Pancreas (tissue), 10 donors: ENCODE measurements at regions not wholly inside any gene's neighbourhood (a gene's known extent, or its start where the extent isn't known, plus 50 kb on each side); places are given as distances from the start of the nearest gene placed in this dataset.

Source experiments
- ATAC-seq, 4 donors: fragments of 200-7000 bp; cut with Tn5 transposase; one replicate each; pipeline versions ENCODE4 v1.8.0 to v1.9.1; 2020; ENCODE audit warnings: mild to moderate bottlenecking in 4 of 4, moderate library complexity in 4 of 4
- DNase-seq, 6 donors: peaks; one replicate each; pipeline ENCODE4 v3.0.0-alpha.2; 2020
- FAIRE-seq: peaks from 2 replicates; lab custom pipeline; 2012; peaks lifted over from hg19 to GRCh38; lab: Jason Lieb, UNC
- H3K27ac ChIP-seq, 4 donors: fragments of 200-600 bp; sonication (generic); 1 replicate in 3 of 4; 2 replicates in 1 of 4; pipeline versions ENCODE4 v1.5.0 to v1.8.0; 2020
- H3K27me3 ChIP-seq, 4 donors: fragments of 200-600 bp; one replicate each; pipeline ENCODE4 v1.8.0; 2021
- H3K36me3 ChIP-seq, 3 donors: fragments of 200-600 bp; sonication (generic) in 1 of 3; one replicate each; pipeline versions ENCODE4 v1.5.0 to v1.8.0; 2020 to 2021
- H3K4me1 ChIP-seq, 3 donors: fragments of 200-600 bp; one replicate each; pipeline ENCODE4 v1.8.0; 2021
- H3K4me3 ChIP-seq, 4 donors: fragments of 200-600 bp; sonication (generic) in 2 of 4; one replicate each; pipeline versions ENCODE4 v1.5.0 to v1.8.0; 2020 to 2021
- H3K9me3 ChIP-seq, 4 donors: fragments of 200-600 bp; one replicate each; pipeline ENCODE4 v1.8.0; 2021
- CTCF ChIP-seq, 4 donors: fragments of 200-600 bp; sonication (generic) in 3 of 4; IDR thresholded peaks; one replicate each; pipeline versions ENCODE4 v1.5.0 to v1.8.0; 2021; ENCODE audit warnings: antibody characterized with exemption in 4 of 4
- WGBS, 2 donors: extraction: QIAGEN DNeasy Blood & Tissue Kit; methylation state at CpG; one replicate each; pipeline ENCODE4 v1.1.7; 2013; 5-methylcytosine and 5-hydroxymethylcytosine counted together
- intact Hi-C, 3 donors: fragments of 100-400 bp; cut with DNase I; formaldehyde crosslinking; loops; one replicate each; pipeline versions ENCODE4 v1.11.1 to v1.14.2; 2022
- donor health status: healthy with polysubstance abuse.
- donor health status: DM: no; HTN: no; CAD: no; lungs with moderate emphysema.
- donor health status: DM: no; HTN: no; CAD: no.
- donor health status: control.
- donor health status: control.
- donor health status: Bipolar disorder and iron deficiency.
- donor health status: DM: yes; HTN: yes; CAD: no.
- donor health status: DM: no; HTN: no; CAD: no.
- donor health status: DM: no; HTN: no; CAD: no.
- donor health status: DM: yes; HTN: yes; CAD: no.

- ATAC-seq (no peak), FAIRE-seq (no peak), DNase-seq (no peak)
- H3K4me1 ChIP-seq = no peaks in the 10 kb centered on the region
- no peaks in the 10 kb centered on the region for H3K27me3 ChIP-seq
- no peak for TF ChIP-seq CTCF (IDR thresholded peaks at IDR 0.05)
- WGBS, 2 donors = 27 to 40% methylated on average over 4 of the region's 4 CpGs
- H3K4me3 ChIP-seq = no peak overlapping the region
- no peaks in the 10 kb centered on the region for H3K9me3 ChIP-seq
- H3K27ac ChIP-seq = no peak overlapping the region
- H3K36me3 ChIP-seq = no peaks in the 10 kb centered on the region
- intact Hi-C loops = no loop called here
These were observed 289.5 kb upstream of the IL12B start for GRCh38 chr5:159619826-159620225.

- H3K4me3 ChIP-seq = no peak overlapping the region
- ATAC-seq (no peak), FAIRE-seq (no peak), DNase-seq (no peak)
- H3K27ac ChIP-seq = no peak overlapping the region
- 61% methylated on average over 5 of the region's 5 CpGs for WGBS, 2 donors
- intact Hi-C loops = no loop called here
- H3K36me3 ChIP-seq = no peaks in the 10 kb centered on the region
- TF ChIP-seq CTCF (IDR thresholded peaks at IDR 0.05) = no peak
- H3K4me1 ChIP-seq = no peaks in the 10 kb centered on the region
- no peaks in the 10 kb centered on the region for H3K9me3 ChIP-seq
- H3K27me3 ChIP-seq = no peaks in the 10 kb centered on the region
These were observed 290.7 kb upstream of the IL12B start for GRCh38 chr5:159620853-159621540.

GRCh38 chr5:159628703-159629102, 287.6 kb upstream of the ADRA1B start:
- no peaks in the 10 kb centered on the region for H3K4me1 ChIP-seq
- no peaks in the 10 kb centered on the region for H3K27me3 ChIP-seq
- DNase-seq = no peak
- TF ChIP-seq CTCF (IDR thresholded peaks at IDR 0.05) = no peak
- H3K27ac ChIP-seq = no peak overlapping the region
- no peak for FAIRE-seq
- intact Hi-C loops = no loop called here
- ATAC-seq = no peak
- H3K4me3 ChIP-seq = no peak overlapping the region
- H3K36me3 ChIP-seq = no peaks in the 10 kb centered on the region
- WGBS, 2 donors = 79 to 92% methylated on average over 1 of the region's 1 CpG
- no peaks in the 10 kb centered on the region for H3K9me3 ChIP-seq

- H3K9me3 ChIP-seq = no peaks in the 10 kb centered on the region
- H3K27ac ChIP-seq = no peak overlapping the region
- H3K4me3 ChIP-seq = no peak overlapping the region
- intact Hi-C loops = no loop called here
- TF ChIP-seq CTCF (IDR thresholded peaks at IDR 0.05) = no peak
- no peaks in the 10 kb centered on the region for H3K36me3 ChIP-seq
- H3K27me3 ChIP-seq = no peaks in the 10 kb centered on the region
- ATAC-seq (no peak), DNase-seq (no peak), FAIRE-seq (no peak)
- 66 to 70% methylated on average over 3 of the region's 3 CpGs for WGBS, 2 donors
- no peaks in the 10 kb centered on the region for H3K4me1 ChIP-seq
These were observed 287.1 kb upstream of the ADRA1B start for GRCh38 chr5:159629158-159629557.

- intact Hi-C loops = no loop called here
- no peaks in the 10 kb centered on the region for H3K36me3 ChIP-seq
- no peaks in the 10 kb centered on the region for H3K9me3 ChIP-seq
- no peak for ATAC-seq
- no peak for DNase-seq
- no peak for FAIRE-seq
- no peaks in the 10 kb centered on the region for H3K27me3 ChIP-seq
- TF ChIP-seq CTCF (IDR thresholded peaks at IDR 0.05) = no peak
- no peak overlapping the region for H3K27ac ChIP-seq
- WGBS, 2 donors = 25 to 43% methylated on average over 2 of the region's 2 CpGs
- no peak overlapping the region for H3K4me3 ChIP-seq
- no peaks in the 10 kb centered on the region for H3K4me1 ChIP-seq
These were observed 285.7 kb upstream of the ADRA1B start for GRCh38 chr5:159630545-159630944.
